ENCODE measurements at regions not wholly inside any gene's neighbourhood (a gene's known extent, or its start where the extent isn't known, plus 50 kb on each side); places are given as distances from the start of the nearest gene placed in this dataset.

GRCh38 chr7:84248843-84249242 is 54.3 kb upstream of the SEMA3A start:
- TF ChIP-seq CTCF (IDR thresholded peaks at IDR 0.05) (no peak), POLR2A (IDR thresholded peaks at IDR 0.05) (no peak)
